Large intestine (tissue), 3 donors: ENCODE measurements at regions not wholly inside any gene's neighbourhood (a gene's known extent, or its start where the extent isn't known, plus 50 kb on each side); places are given as distances from the start of the nearest gene placed in this dataset.

Experiments
- DNase-seq, 2 donors: peaks; one replicate each; pipeline versions ENCODE4 v3.0.0 to v3.0.0-alpha.2; 2013
- H3K27ac ChIP-seq: one replicate; pipeline ENCODE4 v1.5.1; 2013; ENCODE audit warnings: low read length
- H3K27me3 ChIP-seq: 2 replicates; pipeline ENCODE4 v1.6.1; 2013; ENCODE audit warnings: low read length; ENCODE audit not compliant: control insufficient read depth, insufficient read depth
- H3K36me3 ChIP-seq: 2 replicates; pipeline ENCODE4 v1.6.1; 2013; ENCODE audit warnings: low read length; ENCODE audit not compliant: control insufficient read depth, insufficient read depth
- H3K4me1 ChIP-seq: one replicate; pipeline ENCODE4 v1.6.1; 2013; ENCODE audit warnings: low read length; ENCODE audit not compliant: control insufficient read depth, insufficient read depth
- H3K4me3 ChIP-seq: one replicate; pipeline ENCODE4 v1.5.1; 2013; ENCODE audit warnings: low read length
- H3K9me3 ChIP-seq: one replicate; pipeline ENCODE4 v1.6.1; 2013; ENCODE audit warnings: mild to moderate bottlenecking, low read depth, low read length, moderate library complexity; ENCODE audit not compliant: control insufficient read depth
- WGBS: methylation state at CpG from one replicate; pipeline ENCODE4 v1.1.5; 2013; ENCODE audit warnings: low lambda C conversion rate; ENCODE audit not compliant: insufficient coverage; 5-methylcytosine and 5-hydroxymethylcytosine counted together

GRCh38 chr12:18794000-18794399 lies 56.1 kb downstream of the CAPZA3 start:
- H3K4me3 ChIP-seq = no peak overlapping the region
- no peak for DNase-seq

GRCh38 chr12:18797604-18798003 lies 59.7 kb downstream of the CAPZA3 start:
- Histone ChIP-seq H3K4me1 (peaks cover 23% of the 10 kb centered on the region), H3K9me3 (no peaks in the 10 kb centered on the region), H3K27me3 (no peaks in the 10 kb centered on the region), H3K36me3 (no peaks in the 10 kb centered on the region), H3K4me3 (no peak overlapping the region), H3K27ac (no peak overlapping the region)
- WGBS = no CpG with 5 or more reads among the region's 2 CpGs
- DNase-seq = no peak

More at GRCh38 chr12:18794000-18794399, 56.1 kb downstream of the CAPZA3 start:
- no peaks in the 10 kb centered on the region for H3K36me3 ChIP-seq
- no peak overlapping the region for H3K27ac ChIP-seq
- H3K9me3 ChIP-seq = no peaks in the 10 kb centered on the region
- no peaks in the 10 kb centered on the region for H3K27me3 ChIP-seq
- peaks cover 23% of the 10 kb centered on the region for H3K4me1 ChIP-seq

DNA sequence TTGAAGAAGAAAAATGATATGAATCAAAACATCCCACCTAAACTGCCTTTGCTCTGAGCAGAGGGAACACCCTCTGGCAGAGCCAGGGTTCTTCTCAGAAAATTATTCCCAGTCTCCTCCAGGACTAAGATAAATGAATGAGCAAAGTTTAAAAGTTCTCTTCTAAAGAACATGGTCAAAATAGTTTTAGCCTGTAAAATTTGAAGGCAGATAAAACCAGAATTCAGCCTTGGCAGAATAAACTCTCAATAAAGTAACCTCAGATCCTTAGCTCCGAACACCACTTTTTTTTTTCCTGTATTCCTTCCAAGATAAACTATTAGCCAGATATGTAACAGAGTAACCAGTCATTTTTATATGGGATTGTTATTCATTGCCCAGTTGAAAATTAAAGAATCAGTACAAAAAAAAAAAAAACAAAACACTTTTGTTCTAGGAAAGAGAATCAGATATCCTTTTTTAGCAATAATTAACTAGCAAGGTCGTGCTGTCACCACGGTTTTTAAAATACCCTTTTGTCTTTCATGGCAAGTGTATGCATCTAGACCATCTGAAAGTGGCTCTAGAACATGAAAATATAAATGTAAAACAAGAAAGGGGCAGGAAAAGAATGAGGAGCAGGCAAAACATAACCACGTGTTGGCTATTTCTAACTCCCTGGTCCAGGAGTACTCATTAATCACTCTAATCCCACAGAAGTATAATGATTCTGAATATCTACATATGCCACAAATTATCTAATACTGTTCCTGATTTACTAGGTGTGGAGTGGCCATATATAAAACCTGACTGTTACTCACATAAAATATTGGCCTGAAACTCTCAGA lies 60.8 kb downstream of the CAPZA3 start:
- Histone ChIP-seq H3K27me3 (no peaks in the 10 kb centered on the region), H3K36me3 (no peaks in the 10 kb centered on the region), H3K4me1 (peaks cover 23% of the 10 kb centered on the region), H3K27ac (peak overlapping the region; percentile 41), H3K4me3 (no peak overlapping the region), H3K9me3 (no peaks in the 10 kb centered on the region)
- peak in 1 of 2 donors; percentile 42 for DNase-seq
- WGBS = no CpG with 5 or more reads among the region's 4 CpGs

- H3K27me3 ChIP-seq = no peaks in the 10 kb centered on the region
- no peak for DNase-seq
- 100% methylated on average over 1 of the region's 1 CpG for WGBS
- no peak overlapping the region for H3K4me3 ChIP-seq
- no peaks in the 10 kb centered on the region for H3K36me3 ChIP-seq
- no peak overlapping the region for H3K27ac ChIP-seq
- no peaks in the 10 kb centered on the region for H3K9me3 ChIP-seq
- H3K4me1 ChIP-seq = peaks cover 23% of the 10 kb centered on the region
These were observed 61.6 kb downstream of the CAPZA3 start for GRCh38 chr12:18799561-18799960.

- Histone ChIP-seq H3K4me3 (no peak overlapping the region), H3K27me3 (no peaks in the 10 kb centered on the region), H3K27ac (no peak overlapping the region), H3K9me3 (no peaks in the 10 kb centered on the region), H3K36me3 (no peaks in the 10 kb centered on the region), H3K4me1 (no peaks in the 10 kb centered on the region)
- WGBS = 81% methylated on average over 5 of the region's 10 CpGs
- no peak for DNase-seq
These were observed 67.8 kb downstream of the CAPZA3 start for GRCh38 chr12:18805516-18806248.

- DNase-seq = no peak
- Histone ChIP-seq H3K36me3 (no peaks in the 10 kb centered on the region), H3K27me3 (no peaks in the 10 kb centered on the region), H3K4me1 (no peaks in the 10 kb centered on the region), H3K27ac (no peak overlapping the region), H3K4me3 (no peak overlapping the region), H3K9me3 (no peaks in the 10 kb centered on the region)
- WGBS = 100% methylated on average over 1 of the region's 3 CpGs
These were observed 69.8 kb downstream of the CAPZA3 start for GRCh38 chr12:18807714-18808113.

DNA sequence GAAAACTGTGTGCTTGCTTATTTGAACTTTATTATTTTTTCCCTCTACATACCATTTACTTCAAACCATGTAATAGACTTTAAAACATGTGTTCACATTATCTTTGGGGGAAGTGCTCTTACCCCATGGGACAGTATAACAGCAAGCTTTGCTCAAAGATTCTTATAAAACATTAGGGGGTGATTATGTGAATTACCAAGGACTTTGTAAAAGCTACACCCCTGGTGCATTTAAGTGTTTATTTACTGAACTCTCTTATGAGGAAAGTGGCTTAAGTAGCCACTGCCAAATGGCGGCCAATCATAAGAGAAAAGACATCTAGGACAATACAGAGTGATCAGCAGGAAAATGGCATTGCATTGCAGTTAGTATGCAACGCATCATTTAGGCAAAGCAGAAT lies 70.3 kb downstream of the CAPZA3 start:
- no peak for DNase-seq
- Histone ChIP-seq H3K36me3 (no peaks in the 10 kb centered on the region), H3K4me3 (no peak overlapping the region), H3K4me1 (no peaks in the 10 kb centered on the region), H3K9me3 (no peaks in the 10 kb centered on the region), H3K27ac (no peak overlapping the region), H3K27me3 (no peaks in the 10 kb centered on the region)
- WGBS = 100% methylated on average over 1 of the region's 2 CpGs

DNA sequence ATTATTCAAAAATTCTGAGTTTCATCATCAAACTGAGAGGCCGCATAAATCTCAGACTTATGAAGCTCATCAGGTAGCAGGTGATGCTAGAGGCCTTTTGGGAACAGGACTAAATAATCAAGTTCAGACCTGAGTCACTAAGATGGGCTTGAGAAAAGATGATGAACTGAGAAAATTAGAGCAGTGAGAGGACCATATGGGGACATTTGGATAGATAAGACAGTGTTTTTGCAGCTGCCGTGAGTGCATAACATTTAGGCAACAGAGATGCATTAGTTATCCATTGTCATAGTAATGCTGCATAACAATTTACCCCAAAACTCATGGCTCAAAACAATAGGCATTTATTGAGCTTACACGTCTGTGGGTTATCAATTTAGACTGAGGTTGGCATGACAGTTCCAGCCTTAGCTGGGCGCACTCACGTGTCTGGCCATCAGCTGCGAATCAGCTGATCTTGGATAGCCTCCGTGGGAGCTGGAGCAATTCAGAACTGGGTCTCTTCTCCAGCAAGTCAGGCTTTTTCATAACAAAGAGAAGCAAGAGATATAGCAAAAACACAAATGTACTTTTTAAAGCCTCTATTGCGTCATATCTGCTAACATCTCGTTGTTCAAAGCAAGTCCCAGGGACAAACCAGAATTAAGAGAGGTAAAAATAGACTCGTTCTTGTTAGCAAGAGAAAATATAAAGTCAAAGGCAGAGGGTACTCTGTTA lies 72.8 kb downstream of the CAPZA3 start:
- no peak overlapping the region for H3K4me3 ChIP-seq
- no peaks in the 10 kb centered on the region for H3K4me1 ChIP-seq
- H3K27me3 ChIP-seq = no peaks in the 10 kb centered on the region
- H3K27ac ChIP-seq = no peak overlapping the region
- 92% methylated on average over 8 of the region's 10 CpGs for WGBS
- no peak for DNase-seq
- no peaks in the 10 kb centered on the region for H3K36me3 ChIP-seq
- H3K9me3 ChIP-seq = no peaks in the 10 kb centered on the region

DNA sequence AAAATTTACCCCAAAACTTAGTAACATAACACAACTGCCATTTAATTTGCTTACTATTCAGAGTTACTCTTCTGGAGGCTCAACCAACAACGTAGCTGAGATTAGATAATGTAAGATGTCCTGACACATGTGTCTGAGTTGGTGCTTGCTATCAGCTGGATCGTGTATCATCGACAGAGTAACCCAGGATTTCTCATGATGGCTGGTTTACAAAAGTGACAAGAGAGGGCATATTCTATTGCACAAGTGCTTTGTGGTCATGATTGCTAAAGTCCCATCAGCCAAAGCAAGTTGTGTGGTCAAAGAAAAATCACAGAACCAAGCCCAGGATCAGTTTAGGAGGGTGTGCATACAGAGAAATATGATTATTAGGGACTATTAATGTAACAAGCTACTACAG lies 73.4 kb downstream of the CAPZA3 start:
- Histone ChIP-seq H3K27ac (no peak overlapping the region), H3K27me3 (no peaks in the 10 kb centered on the region), H3K36me3 (no peaks in the 10 kb centered on the region), H3K4me1 (peaks cover 3% of the 10 kb centered on the region), H3K4me3 (no peak overlapping the region), H3K9me3 (no peaks in the 10 kb centered on the region)
- DNase-seq = no peak
- WGBS = no CpG with 5 or more reads among the region's 3 CpGs

DNA sequence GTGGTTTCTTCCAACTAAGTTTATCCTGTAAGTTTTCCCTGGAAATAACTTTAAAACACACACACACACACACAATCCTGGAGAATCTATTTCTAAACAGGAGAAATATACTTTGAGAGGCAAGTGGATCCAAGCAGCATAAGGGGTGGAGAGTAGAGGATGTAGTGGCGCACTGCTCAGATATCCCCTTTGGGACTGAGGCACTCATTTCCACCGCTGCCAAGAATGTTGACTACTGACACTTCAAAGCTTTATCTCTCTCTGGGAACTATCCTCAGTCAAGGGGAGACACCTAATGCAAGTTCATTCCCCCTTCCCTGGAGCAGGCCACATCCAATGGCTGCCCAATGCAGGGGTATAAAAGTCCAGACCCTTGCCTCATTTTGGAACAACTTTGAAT lies 75.8 kb downstream of the CAPZA3 start:
- WGBS = no CpG with 5 or more reads among the region's 2 CpGs
- Histone ChIP-seq H3K9me3 (no peaks in the 10 kb centered on the region), H3K27me3 (no peaks in the 10 kb centered on the region)

More for the DNA sequence above, 75.8 kb downstream of the CAPZA3 start:
- DNase-seq = no peak
- no peak overlapping the region for H3K4me3 ChIP-seq
- no peaks in the 10 kb centered on the region for H3K36me3 ChIP-seq
- peaks cover 13% of the 10 kb centered on the region for H3K4me1 ChIP-seq
- H3K27ac ChIP-seq = no peak overlapping the region
